OCI-LY3 (cell line): ENCODE measurements at regions not wholly inside any gene's neighbourhood (a gene's known extent, or its start where the extent isn't known, plus 50 kb on each side); places are given as distances from the start of the nearest gene placed in this dataset.
A peak's percentile ranks its signal among the peaks of the same experiment; 100 is the strongest.

Experiments
- EZH2phosphoT487 ChIP-seq: fragments of 200-600 bp; shearing (Covaris generic); IDR thresholded peaks from 2 replicates; pipeline ENCODE4 v1.6.1; 2018; ENCODE audit warnings: antibody characterized with exemption, mixed run types, low read depth
- TF ChIP-seq, protein P1 (sequence below): fragments of 200-600, 300-600 bp; sonication (generic); IDR thresholded peaks from 2 replicates; pipeline ENCODE4 v1.5.1; 2014; ENCODE audit warnings: antibody characterized with exemption, low read length, low read depth

DNA sequence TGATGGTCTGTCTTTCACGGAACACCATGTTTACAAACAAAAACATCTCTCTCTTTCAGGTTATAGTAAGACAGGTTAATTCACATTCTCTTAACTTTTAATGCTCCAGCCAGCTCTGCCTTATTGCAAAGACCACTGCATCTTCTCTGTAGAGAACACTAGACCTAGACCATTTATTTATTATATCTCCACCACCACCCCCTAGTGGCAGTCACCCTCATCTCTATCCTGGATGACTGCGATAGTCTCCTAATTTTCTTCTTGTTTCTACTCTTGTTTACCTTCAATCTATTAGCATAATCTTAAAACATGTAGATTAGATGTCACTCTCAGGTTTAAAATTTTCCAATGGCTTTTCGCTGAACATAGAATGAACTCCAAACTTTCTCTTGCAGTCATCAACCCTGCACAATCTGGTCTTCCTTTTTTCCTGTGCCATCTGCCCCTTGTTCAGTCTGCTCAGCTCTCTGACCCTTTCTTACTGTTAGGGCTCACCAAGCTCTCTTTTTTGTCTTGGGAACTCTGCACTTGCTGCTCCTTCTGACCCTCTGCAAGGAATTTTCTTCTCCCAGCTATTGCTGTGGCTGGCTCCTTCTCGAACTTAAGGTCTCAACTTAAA is 155.6 kb downstream of the SQOR start:
- TF ChIP-seq, protein P1, sequence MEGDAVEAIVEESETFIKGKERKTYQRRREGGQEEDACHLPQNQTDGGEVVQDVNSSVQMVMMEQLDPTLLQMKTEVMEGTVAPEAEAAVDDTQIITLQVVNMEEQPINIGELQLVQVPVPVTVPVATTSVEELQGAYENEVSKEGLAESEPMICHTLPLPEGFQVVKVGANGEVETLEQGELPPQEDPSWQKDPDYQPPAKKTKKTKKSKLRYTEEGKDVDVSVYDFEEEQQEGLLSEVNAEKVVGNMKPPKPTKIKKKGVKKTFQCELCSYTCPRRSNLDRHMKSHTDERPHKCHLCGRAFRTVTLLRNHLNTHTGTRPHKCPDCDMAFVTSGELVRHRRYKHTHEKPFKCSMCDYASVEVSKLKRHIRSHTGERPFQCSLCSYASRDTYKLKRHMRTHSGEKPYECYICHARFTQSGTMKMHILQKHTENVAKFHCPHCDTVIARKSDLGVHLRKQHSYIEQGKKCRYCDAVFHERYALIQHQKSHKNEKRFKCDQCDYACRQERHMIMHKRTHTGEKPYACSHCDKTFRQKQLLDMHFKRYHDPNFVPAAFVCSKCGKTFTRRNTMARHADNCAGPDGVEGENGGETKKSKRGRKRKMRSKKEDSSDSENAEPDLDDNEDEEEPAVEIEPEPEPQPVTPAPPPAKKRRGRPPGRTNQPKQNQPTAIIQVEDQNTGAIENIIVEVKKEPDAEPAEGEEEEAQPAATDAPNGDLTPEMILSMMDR, result peak; percentile 60
- TF ChIP-seq EZH2phosphoT487, result no peak
